Neutrophil (primary cell): ENCODE measurements at regions not wholly inside any gene's neighbourhood (a gene's known extent, or its start where the extent isn't known, plus 50 kb on each side); places are given as distances from the start of the nearest gene placed in this dataset.

ENCODE experiments used
- H3K27ac ChIP-seq: fragments of 200-600 bp; sonication (generic); 2 replicates; pipeline ENCODE4 v1.5.1; 2016; ENCODE audit warnings: mild to moderate bottlenecking, moderate library complexity
- H3K27me3 ChIP-seq: fragments of 200-600 bp; sonication (generic); 2 replicates; pipeline ENCODE4 v1.6.0; 2016; ENCODE audit warnings: mild to moderate bottlenecking
- H3K36me3 ChIP-seq: fragments of 200-600 bp; sonication (generic); 2 replicates; pipeline ENCODE4 v1.5.1; 2017
- H3K4me1 ChIP-seq, 2 experiments: fragments of 200-600 bp in 1 of 2; sonication (generic) in 1 of 2; 1 replicate in 1 of 2; 2 replicates in 1 of 2; pipeline versions ENCODE4 v1.5.1 to v1.6.1; 2013 to 2016; ENCODE audit warnings: low read depth in 1 of 2, low read length in 1 of 2, mild to moderate bottlenecking in 1 of 2, moderate library complexity in 1 of 2; ENCODE audit not compliant: control insufficient read depth in 1 of 2, insufficient read depth in 1 of 2
- H3K4me3 ChIP-seq, 2 experiments: fragments of 200-600 bp in 1 of 2; sonication (generic) in 1 of 2; 1 replicate in 1 of 2; 2 replicates in 1 of 2; pipeline ENCODE4 v1.5.1; 2013 to 2016; ENCODE audit warnings: low read depth in 1 of 2, low read length in 1 of 2, mild to moderate bottlenecking in 1 of 2, moderate library complexity in 1 of 2
- H3K9me3 ChIP-seq: fragments of 200-600 bp; sonication (generic); 2 replicates; pipeline ENCODE4 v1.5.1; 2016
- CTCF ChIP-seq: fragments of 200-600 bp; sonication (generic); IDR thresholded peaks from 2 replicates; pipeline ENCODE4 v1.5.1; 2016; ENCODE audit warnings: antibody characterized with exemption

DNA sequence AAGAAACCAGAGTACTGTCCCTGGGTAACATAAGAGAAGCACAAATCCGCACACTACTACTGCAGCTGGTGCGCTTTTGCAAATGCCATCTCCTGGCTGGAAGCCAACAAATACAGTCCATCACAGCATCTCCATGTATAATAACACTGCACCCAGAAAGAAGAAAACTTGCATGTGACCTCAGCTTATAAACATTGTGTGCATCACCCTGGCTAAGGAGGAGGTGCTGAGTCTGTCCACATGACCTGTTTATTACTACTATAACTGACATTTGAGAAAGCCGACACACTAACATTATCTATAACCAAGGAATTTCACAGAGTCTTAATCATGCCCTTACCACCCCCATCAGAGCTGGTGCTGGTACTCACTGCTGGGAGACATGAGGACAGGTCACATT is 516.8 kb downstream of the CFAP47 start:
- Histone ChIP-seq H3K4me1 (no peaks in the 10 kb centered on the region), H3K27me3 (no peaks in the 10 kb centered on the region), H3K27ac (no peak overlapping the region), H3K9me3 (no peaks in the 10 kb centered on the region), H3K4me3 (no peak overlapping the region), H3K36me3 (no peaks in the 10 kb centered on the region)
- TF ChIP-seq CTCF: no peak

GRCh38 chrX:36443007-36443406 is 523.5 kb downstream of the CFAP47 start:
- Histone ChIP-seq H3K4me3 (no peak overlapping the region), H3K27me3 (no peaks in the 10 kb centered on the region), H3K36me3 (no peaks in the 10 kb centered on the region), H3K4me1 (no peaks in the 10 kb centered on the region), H3K27ac (no peak overlapping the region), H3K9me3 (no peaks in the 10 kb centered on the region)
- TF ChIP-seq CTCF: no peak

DNA sequence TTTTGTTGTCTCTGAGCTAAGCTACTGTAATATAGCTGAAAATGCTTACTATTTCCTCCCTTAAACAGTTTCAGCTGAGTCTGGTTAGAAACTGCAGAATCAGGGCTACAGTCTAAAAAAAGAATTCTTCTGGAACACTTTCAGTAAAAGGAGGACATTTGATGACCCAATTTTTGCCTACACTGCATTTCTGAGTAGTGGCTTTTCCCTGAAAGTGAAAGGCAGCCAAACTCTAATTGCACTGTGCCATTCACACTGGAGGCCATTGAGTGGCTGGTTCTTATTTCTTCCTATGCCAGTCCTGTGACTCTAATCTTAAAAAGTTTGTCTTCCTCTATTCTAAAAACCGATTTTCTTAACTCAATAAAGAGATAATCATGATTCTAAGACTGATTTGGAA is 526.0 kb downstream of the CFAP47 start:
- no peak overlapping the region for H3K27ac ChIP-seq
- no peaks in the 10 kb centered on the region for H3K9me3 ChIP-seq
- H3K4me3 ChIP-seq: no peak overlapping the region
- H3K36me3 ChIP-seq: no peaks in the 10 kb centered on the region
- H3K27me3 ChIP-seq: no peaks in the 10 kb centered on the region
- no peak for TF ChIP-seq CTCF
- no peaks in the 10 kb centered on the region for H3K4me1 ChIP-seq

DNA sequence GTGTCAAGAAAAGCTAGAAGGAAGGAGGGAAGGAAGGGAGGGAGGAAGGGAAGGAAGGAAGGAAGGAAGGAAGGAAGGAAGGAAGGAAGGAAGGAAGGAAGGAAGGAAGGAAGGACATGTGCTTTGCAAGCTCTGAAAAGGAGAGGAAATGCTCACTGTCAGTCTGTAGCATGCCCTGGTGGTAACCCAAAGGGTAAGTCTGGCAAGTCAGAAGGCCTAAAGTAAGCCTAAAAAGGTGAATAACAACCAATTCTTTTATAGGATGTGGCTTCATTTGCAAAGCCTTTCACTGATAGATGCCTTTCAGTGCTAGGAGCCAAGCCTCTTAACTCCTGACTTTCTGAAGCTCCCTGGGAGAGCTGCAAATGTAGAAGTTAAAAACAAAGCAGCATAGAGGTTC is 542.6 kb downstream of the CFAP47 start:
- H3K27ac ChIP-seq: no peak overlapping the region
- no peaks in the 10 kb centered on the region for H3K9me3 ChIP-seq
- no peaks in the 10 kb centered on the region for H3K4me1 ChIP-seq
- no peak overlapping the region for H3K4me3 ChIP-seq
- no peak for TF ChIP-seq CTCF
- no peaks in the 10 kb centered on the region for H3K36me3 ChIP-seq
- H3K27me3 ChIP-seq: no peaks in the 10 kb centered on the region

- no peak overlapping the region for H3K4me3 ChIP-seq
- no peak for TF ChIP-seq CTCF
- H3K4me1 ChIP-seq: no peaks in the 10 kb centered on the region
- H3K36me3 ChIP-seq: no peaks in the 10 kb centered on the region
- no peaks in the 10 kb centered on the region for H3K27me3 ChIP-seq
- H3K27ac ChIP-seq: no peak overlapping the region
- H3K9me3 ChIP-seq: no peaks in the 10 kb centered on the region
Observed at GRCh38 chrX:36480441-36480990, 527.6 kb upstream of the FAM47C start.

GRCh38 chrX:36501169-36501702 is 506.9 kb upstream of the FAM47C start:
- H3K4me3 ChIP-seq: no peak overlapping the region
- no peaks in the 10 kb centered on the region for H3K9me3 ChIP-seq
- no peak for TF ChIP-seq CTCF
- no peak overlapping the region for H3K27ac ChIP-seq
- H3K36me3 ChIP-seq: no peaks in the 10 kb centered on the region
- H3K27me3 ChIP-seq: no peaks in the 10 kb centered on the region
- H3K4me1 ChIP-seq: no peaks in the 10 kb centered on the region
